ENCODE measurements at regions not wholly inside any gene's neighbourhood (a gene's known extent, or its start where the extent isn't known, plus 50 kb on each side); places are given as distances from the start of the nearest gene placed in this dataset.

GRCh38 chr14:42944284-42944683 is 1337.6 kb downstream of the LRFN5 start:
- no peaks in the 10 kb centered on the region for H3K9me3 ChIP-seq (ENCODE audit: control insufficient read depth, insufficient read depth, low read length)
- H3K36me3 ChIP-seq (ENCODE audit: control insufficient read depth, insufficient read depth, low read length), result no peaks in the 10 kb centered on the region
- H3K23ac ChIP-seq (ENCODE audit: low read depth, low read length), result no peak overlapping the region
- no peaks in the 10 kb centered on the region for H3K4me1 ChIP-seq (ENCODE audit: control insufficient read depth, insufficient read depth, low read length)
- H2BK5ac ChIP-seq (ENCODE audit: low read depth, low read length, poor library complexity, severe bottlenecking), result no peak overlapping the region
- no peaks in the 10 kb centered on the region for H3K79me1 ChIP-seq (ENCODE audit: low read depth in 1 of 2, low read length in 2 of 2)
- no peak overlapping the region for H2BK15ac ChIP-seq (ENCODE audit: low read depth, low read length)
- H3K4me2 ChIP-seq (ENCODE audit: low read depth, low read length), result no peak overlapping the region; the same call in 1 of the 2 replicates
- in situ Hi-C loops (cut with MboI; ENCODE audit: low sequenced_read_pairs), result no loop called here
- no peak overlapping the region for H3K9ac ChIP-seq (ENCODE audit: low read depth, low read length)
- ATAC-seq (ENCODE audit: low read depth) (peak; percentile 42), DNase-seq (peak; percentile 61)
- H2BK20ac ChIP-seq (ENCODE audit: low read depth, low read length), result no peak overlapping the region
- no peak overlapping the region for H4K5ac ChIP-seq (ENCODE audit: low read depth, low read length)
- H3K9me1 ChIP-seq (ENCODE audit: insufficient read depth, low read length), result no peaks in the 10 kb centered on the region
- dilution Hi-C loops (cut with HindIII; ENCODE audit: low sequenced_read_pairs, unreplicated experiment), result no loop called here
- H3K18ac ChIP-seq (ENCODE audit: low read depth, low read length), result no peak overlapping the region
- no peak overlapping the region for H3K27ac ChIP-seq (ENCODE audit: insufficient read depth, low read length)
- ChIA-PET POLR2A (ENCODE audit: unreplicated experiment) (no interaction called here), CTCF (no interaction called here)
- H3K14ac ChIP-seq (replicated peaks; ENCODE audit: low read depth, low read length), result no peak overlapping the region
- no peak overlapping the region for H2AK5ac ChIP-seq (ENCODE audit: low read depth, low read length)
- no peak overlapping the region for H4K91ac ChIP-seq (ENCODE audit: insufficient read depth, low read depth, low read length)
- TF ChIP-seq, protein P1, sequence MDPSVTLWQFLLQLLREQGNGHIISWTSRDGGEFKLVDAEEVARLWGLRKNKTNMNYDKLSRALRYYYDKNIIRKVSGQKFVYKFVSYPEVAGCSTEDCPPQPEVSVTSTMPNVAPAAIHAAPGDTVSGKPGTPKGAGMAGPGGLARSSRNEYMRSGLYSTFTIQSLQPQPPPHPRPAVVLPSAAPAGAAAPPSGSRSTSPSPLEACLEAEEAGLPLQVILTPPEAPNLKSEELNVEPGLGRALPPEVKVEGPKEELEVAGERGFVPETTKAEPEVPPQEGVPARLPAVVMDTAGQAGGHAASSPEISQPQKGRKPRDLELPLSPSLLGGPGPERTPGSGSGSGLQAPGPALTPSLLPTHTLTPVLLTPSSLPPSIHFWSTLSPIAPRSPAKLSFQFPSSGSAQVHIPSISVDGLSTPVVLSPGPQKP (IDR thresholded peaks at IDR 0.05; ENCODE audit: borderline replicate concordance, low read depth, low read length), result no peak
- peak; percentile 48; the same call in 1 of the 2 replicates for TF ChIP-seq FOS (IDR thresholded peaks at IDR 0.05; ENCODE audit: low read depth, low read length)
- WGBS, 2 experiments (ENCODE audit: extremely low coverage in 2 of 2, insufficient read length in 1 of 2), result no CpG with 5 or more reads among the region's 2 CpGs
- intact Hi-C loops (cut with micrococcal nuclease), result no loop called here
- H3K56ac ChIP-seq (ENCODE audit: extremely low read depth, insufficient read depth, low read length), result no peak overlapping the region
- H2AFZ ChIP-seq (replicated peaks; ENCODE audit: low read length, poor library complexity), result no peak overlapping the region
- no peak overlapping the region for H3K4me3 ChIP-seq (ENCODE audit: insufficient read depth, low read depth, low read length)
- BruUV-seq (replicated peaks), result no TSS peak
- no peak overlapping the region for H2BK120ac ChIP-seq (ENCODE audit: low read depth, low read length)
- H3K27me3 ChIP-seq (ENCODE audit: control insufficient read depth, insufficient read depth, low read length), result no peaks in the 10 kb centered on the region
- no peaks in the 10 kb centered on the region for H4K20me1 ChIP-seq (ENCODE audit: insufficient read depth, low read length)
- no peak overlapping the region for H4K8ac ChIP-seq (ENCODE audit: low read depth in 2 of 2, low read length in 2 of 2)
- no peak overlapping the region for H2AK9ac ChIP-seq (replicated peaks; ENCODE audit: low read depth, low read length, poor library complexity)
- no peak overlapping the region for H3K4ac ChIP-seq (ENCODE audit: low read depth, low read length)
